Epithelial cell of esophagus (primary cell): ENCODE measurements at regions not wholly inside any gene's neighbourhood (a gene's known extent, or its start where the extent isn't known, plus 50 kb on each side); places are given as distances from the start of the nearest gene placed in this dataset.
A peak's percentile ranks its signal among the peaks of the same experiment; 100 is the strongest.

Source experiments
- DNase-seq: peaks from one replicate; pipeline ENCODE4 v3.0.0; 2010; ENCODE audit warnings: low read depth
- H3K4me3 ChIP-seq: 2 replicates; pipeline ENCODE4 v1.5.1; 2011; ENCODE audit warnings: mild to moderate bottlenecking, low read length, control low read depth
- TF ChIP-seq, protein P1 (sequence below): IDR thresholded peaks from 2 replicates; pipeline ENCODE4 v1.5.1; 2011; ENCODE audit warnings: low read depth, mild to moderate bottlenecking, low read length, control low read depth, inconsistent platforms; ENCODE audit not compliant: insufficient read depth; ENCODE audit errors: missing control alignments

DNA sequence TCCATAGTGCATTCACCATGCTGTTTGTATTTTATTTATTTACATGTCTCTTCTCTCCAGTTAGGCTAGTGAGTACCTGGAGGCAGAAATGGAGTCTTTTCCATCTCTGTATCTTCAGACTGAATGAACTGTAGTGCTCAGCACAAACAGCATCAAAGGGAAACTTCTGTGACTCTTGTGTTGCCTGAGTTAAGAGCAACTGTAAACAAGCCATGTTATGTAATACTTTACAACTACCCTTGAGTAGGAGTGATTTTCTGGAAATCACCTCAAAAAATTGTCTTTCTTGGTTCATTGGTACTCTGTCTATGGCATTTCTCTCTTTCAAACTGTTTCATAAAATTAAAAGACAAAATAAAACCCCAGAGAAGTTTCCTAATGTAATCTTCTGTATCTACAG is 258.3 kb downstream of the CGGBP1 start:
- TF ChIP-seq, protein P1, sequence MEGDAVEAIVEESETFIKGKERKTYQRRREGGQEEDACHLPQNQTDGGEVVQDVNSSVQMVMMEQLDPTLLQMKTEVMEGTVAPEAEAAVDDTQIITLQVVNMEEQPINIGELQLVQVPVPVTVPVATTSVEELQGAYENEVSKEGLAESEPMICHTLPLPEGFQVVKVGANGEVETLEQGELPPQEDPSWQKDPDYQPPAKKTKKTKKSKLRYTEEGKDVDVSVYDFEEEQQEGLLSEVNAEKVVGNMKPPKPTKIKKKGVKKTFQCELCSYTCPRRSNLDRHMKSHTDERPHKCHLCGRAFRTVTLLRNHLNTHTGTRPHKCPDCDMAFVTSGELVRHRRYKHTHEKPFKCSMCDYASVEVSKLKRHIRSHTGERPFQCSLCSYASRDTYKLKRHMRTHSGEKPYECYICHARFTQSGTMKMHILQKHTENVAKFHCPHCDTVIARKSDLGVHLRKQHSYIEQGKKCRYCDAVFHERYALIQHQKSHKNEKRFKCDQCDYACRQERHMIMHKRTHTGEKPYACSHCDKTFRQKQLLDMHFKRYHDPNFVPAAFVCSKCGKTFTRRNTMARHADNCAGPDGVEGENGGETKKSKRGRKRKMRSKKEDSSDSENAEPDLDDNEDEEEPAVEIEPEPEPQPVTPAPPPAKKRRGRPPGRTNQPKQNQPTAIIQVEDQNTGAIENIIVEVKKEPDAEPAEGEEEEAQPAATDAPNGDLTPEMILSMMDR = no peak
- H3K4me3 ChIP-seq = no peak overlapping the region
- no peak for DNase-seq

DNA sequence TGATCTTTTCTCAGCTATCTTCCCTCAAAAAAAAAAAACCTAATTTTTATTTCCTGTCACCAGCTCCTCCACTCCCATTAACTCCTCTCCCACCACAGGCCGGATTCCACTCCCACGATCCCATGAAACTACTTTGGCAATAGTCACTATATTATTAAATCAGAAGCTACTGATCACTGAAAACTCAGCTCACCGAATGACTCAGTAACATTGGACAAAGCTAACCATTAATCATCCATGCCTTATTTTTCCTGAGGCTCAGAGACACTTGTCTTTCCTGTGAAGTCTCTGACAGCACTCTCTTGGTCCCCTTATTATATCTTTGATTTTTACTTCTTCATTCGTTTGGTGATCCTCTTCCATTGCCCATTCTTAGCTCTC is 260.2 kb downstream of the CGGBP1 start:
- TF ChIP-seq, protein P1 = no peak
- H3K4me3 ChIP-seq = no peak overlapping the region
- peak; percentile 36 for DNase-seq

DNA sequence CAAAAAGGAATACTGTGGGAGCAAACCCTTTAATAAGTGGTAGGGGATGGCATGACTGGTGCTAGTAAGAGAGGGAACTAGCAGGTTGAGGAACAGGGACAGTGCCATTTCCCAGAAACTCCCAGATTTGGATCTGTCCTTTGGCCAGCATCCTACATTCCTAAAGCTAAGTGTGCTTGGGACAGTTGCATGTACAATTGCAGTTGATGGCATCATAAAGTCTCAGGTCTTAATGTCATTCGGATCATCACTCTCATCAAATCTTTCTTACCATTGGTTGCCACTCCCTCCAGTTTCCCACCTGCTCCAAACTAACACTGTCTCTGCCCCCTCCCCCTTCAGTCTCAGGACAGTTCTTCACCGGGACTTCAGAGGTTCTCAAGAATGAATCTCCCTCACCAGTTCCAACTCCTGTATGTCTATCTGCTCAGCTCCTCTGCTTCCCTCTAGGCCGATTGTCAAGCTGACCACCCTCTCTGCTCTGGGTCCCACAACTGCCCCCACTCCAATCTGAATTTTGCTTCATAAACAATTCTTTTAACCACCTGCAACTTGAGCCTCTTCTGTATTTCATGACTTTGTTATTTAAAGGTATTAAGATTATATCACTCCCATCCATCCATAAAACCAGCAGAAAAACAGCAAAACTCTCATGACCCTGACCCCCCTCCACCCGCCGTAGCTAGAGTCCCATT is 260.8 kb downstream of the CGGBP1 start:
- no peak overlapping the region for H3K4me3 ChIP-seq
- no peak for DNase-seq
- TF ChIP-seq, protein P1 = no peak

DNA sequence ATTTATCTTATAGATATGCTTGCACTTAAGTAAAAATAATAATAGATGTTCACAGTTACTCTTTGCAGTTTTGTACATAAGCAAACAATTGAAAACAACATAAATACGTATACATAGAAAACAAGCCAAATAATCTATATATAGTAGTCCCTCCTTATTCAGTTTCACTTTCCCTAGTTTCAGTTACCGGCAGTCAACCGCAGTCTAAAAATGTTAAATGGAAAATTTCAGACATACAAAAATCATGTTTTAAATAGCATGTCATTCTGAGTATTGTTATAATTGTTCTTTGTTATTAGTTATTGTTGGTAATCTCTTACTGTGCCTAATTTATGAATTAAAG is 262.0 kb downstream of the CGGBP1 start:
- no peak for DNase-seq
- H3K4me3 ChIP-seq = no peak overlapping the region
- TF ChIP-seq, protein P1 = no peak

DNA sequence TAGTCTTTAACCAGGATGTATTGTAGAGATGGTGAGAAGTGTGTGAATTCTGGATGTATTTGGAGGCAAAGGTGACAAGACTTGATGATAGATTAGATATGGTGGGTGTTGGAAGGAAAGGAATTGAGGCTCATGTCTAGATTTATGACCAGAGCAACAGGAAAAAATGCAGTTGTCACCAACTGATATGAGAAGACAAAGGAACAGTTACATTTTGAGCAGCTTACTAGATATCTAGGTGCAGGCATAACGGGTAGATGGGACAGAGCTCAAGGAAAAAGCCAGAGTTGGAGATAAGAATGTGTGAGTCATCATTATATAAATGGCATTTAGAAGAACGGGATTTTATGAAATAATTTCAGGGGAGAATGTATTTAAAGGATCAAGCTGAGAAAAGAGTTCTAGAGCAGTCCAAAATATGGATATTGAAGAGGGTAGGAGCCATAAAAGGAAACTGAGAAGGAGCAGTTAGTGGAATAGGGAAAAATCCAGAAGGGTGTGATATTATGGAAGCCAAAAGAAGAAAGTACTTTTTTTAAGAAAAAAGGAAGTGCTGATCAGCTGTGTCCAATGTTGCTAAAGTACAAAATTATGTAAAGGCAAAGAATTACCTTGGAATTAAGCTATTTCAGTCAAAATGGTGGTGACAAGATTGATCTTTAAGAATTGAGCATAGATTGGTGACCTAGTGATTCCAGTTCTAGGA is 262.5 kb downstream of the CGGBP1 start:
- DNase-seq = no peak
- TF ChIP-seq, protein P1 = no peak
- no peak overlapping the region for H3K4me3 ChIP-seq

DNA sequence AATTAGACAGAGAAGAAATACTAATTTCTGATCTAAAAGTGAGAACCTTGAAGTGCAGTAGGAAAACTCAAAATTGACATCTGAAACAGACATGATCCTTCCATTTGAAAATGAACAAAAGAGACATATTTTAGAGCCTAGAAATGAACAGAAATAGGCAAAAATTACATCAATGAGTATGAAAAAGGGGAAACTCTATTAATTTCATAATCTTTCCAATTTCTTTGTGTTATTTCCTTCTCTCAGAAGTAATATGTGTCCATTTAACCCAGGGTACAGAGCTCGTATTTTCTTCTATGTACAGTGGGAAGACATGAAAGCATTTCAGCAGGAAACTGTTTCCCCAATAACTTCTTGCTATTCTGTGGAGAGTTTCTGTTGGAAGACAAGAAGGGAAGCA is 263.1 kb downstream of the CGGBP1 start:
- DNase-seq = no peak
- TF ChIP-seq, protein P1 = no peak
- no peak overlapping the region for H3K4me3 ChIP-seq
